IPS-NIHi7 (cell line): ENCODE measurements at regions not wholly inside any gene's neighbourhood (a gene's known extent, or its start where the extent isn't known, plus 50 kb on each side); places are given as distances from the start of the nearest gene placed in this dataset.

ENCODE experiments used
- DNase-seq: peaks from one replicate; pipeline ENCODE4 v3.0.0; 2012; ENCODE audit warnings: mixed read lengths; ENCODE audit errors: extremely low spot score

- no peak for DNase-seq
Observed at GRCh38 chr7:110027385-110027784, 1063.5 kb upstream of the LRRN3 start.

- DNase-seq: no peak
Observed at GRCh38 chr7:110043519-110043918, 1047.4 kb upstream of the LRRN3 start.

GRCh38 chr7:110050785-110051184 is 1040.1 kb upstream of the LRRN3 start:
- no peak for DNase-seq

GRCh38 chr7:110051372-110051771 is 1039.6 kb upstream of the LRRN3 start:
- no peak for DNase-seq

GRCh38 chr7:110056331-110056730 is 1034.6 kb upstream of the LRRN3 start:
- DNase-seq: no peak

- no peak for DNase-seq
Observed at GRCh38 chr7:110058401-110058800, 1032.5 kb upstream of the LRRN3 start.

GRCh38 chr7:110061387-110061786 is 1029.5 kb upstream of the LRRN3 start:
- no peak for DNase-seq

GRCh38 chr7:110065121-110065520 is 1025.8 kb upstream of the LRRN3 start:
- DNase-seq: no peak

GRCh38 chr7:110066843-110067242 is 1024.1 kb upstream of the LRRN3 start:
- no peak for DNase-seq

GRCh38 chr7:110071192-110071591 is 1019.7 kb upstream of the LRRN3 start:
- DNase-seq: no peak

- no peak for DNase-seq
Observed at GRCh38 chr7:110075450-110075849, 1015.5 kb upstream of the LRRN3 start.

GRCh38 chr7:110076194-110076593 is 1014.7 kb upstream of the LRRN3 start:
- no peak for DNase-seq

- no peak for DNase-seq
Observed at GRCh38 chr7:110084181-110084807, 1006.6 kb upstream of the LRRN3 start.

- DNase-seq: peak; percentile 34
Observed at GRCh38 chr7:110090110-110090820, 1000.7 kb upstream of the LRRN3 start.

- no peak for DNase-seq
Observed at GRCh38 chr7:110095372-110096052, 995.4 kb upstream of the LRRN3 start.

GRCh38 chr7:110104243-110104642 is 986.7 kb upstream of the LRRN3 start:
- DNase-seq: no peak

- DNase-seq: no peak
Observed at GRCh38 chr7:110105307-110105706, 985.6 kb upstream of the LRRN3 start.

GRCh38 chr7:110105840-110106239 is 985.1 kb upstream of the LRRN3 start:
- no peak for DNase-seq

- DNase-seq: no peak
Observed at GRCh38 chr7:110119883-110120581, 970.9 kb upstream of the LRRN3 start.

GRCh38 chr7:110129159-110129558 is 961.8 kb upstream of the LRRN3 start:
- DNase-seq: no peak

GRCh38 chr7:110130669-110131068 is 960.3 kb upstream of the LRRN3 start:
- no peak for DNase-seq

GRCh38 chr7:110131344-110131743 is 959.6 kb upstream of the LRRN3 start:
- DNase-seq: no peak
